GM19372 (cell line): ENCODE measurements at regions not wholly inside any gene's neighbourhood (a gene's known extent, or its start where the extent isn't known, plus 50 kb on each side); places are given as distances from the start of the nearest gene placed in this dataset.

Experiments used
- ATAC-seq: cut with Tn5 transposase; IDR thresholded peaks from one replicate; pipeline ENCODE4 v1.9.1; 2021; ENCODE audit warnings: mild to moderate bottlenecking, low read depth, moderate library complexity; ENCODE audit not compliant: unreplicated experiment

- no peak for ATAC-seq
Observed at GRCh38 chr4:140250989-140251552, 97.1 kb upstream of the MAML3 start.

GRCh38 chr4:140249351-140249750 lies 95.4 kb upstream of the MAML3 start:
- no peak for ATAC-seq

- no peak for ATAC-seq
Observed at GRCh38 chr4:140247237-140247636, 93.3 kb upstream of the MAML3 start.

- no peak for ATAC-seq
Observed at GRCh38 chr4:140246216-140246615, 92.2 kb upstream of the MAML3 start.

GRCh38 chr4:140244328-140244727 lies 90.3 kb upstream of the MAML3 start:
- no peak for ATAC-seq

GRCh38 chr4:140243278-140243753 lies 89.3 kb upstream of the MAML3 start:
- ATAC-seq, result peak; percentile 64

DNA sequence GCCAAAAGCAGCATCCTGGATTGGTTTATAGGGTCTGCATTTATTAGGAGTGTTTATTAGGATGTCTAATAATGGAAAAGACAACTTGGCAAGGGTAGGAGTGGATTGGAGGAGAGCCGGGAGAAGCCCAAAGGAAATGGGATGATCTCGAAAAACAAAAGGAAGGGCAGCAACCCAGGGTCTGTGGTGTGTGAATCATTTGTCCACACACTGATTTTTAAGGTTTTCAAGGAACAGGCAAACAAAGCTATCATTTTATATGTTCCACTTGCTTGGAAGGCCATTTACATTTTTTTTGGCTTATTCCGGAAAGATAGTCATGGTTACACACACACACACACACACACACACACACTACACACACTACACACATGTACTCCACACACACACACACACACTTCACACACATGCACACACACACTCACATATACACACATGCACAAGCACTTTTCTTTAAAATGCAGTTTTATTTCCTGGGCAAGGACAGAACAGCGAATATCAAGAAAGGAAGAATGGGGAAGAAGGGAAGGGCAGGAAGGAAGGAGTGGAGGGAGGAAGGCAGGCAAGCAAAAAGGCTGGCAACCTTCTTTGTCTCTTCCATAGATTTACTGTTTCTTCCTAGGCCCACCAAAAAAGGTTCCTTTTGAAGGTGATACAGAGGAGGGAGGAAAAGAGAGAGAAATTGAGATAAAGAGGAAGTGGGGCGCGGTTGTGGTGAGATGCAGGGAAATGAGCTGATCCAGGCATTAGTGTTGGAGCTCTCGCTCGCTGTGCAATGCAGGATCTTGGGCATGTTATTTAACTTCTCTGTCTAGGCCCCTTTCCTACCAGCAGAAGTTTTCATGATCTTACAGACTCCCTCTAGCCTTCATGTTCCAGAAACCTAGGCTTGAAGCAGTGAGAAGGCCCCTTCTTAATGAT lies 88.6 kb upstream of the MAML3 start:
- peak; percentile 50 for ATAC-seq

GRCh38 chr4:140240237-140240636 lies 86.3 kb upstream of the MAML3 start:
- ATAC-seq, result no peak

GRCh38 chr4:140239311-140239710 lies 85.3 kb upstream of the MAML3 start:
- ATAC-seq, result no peak

DNA sequence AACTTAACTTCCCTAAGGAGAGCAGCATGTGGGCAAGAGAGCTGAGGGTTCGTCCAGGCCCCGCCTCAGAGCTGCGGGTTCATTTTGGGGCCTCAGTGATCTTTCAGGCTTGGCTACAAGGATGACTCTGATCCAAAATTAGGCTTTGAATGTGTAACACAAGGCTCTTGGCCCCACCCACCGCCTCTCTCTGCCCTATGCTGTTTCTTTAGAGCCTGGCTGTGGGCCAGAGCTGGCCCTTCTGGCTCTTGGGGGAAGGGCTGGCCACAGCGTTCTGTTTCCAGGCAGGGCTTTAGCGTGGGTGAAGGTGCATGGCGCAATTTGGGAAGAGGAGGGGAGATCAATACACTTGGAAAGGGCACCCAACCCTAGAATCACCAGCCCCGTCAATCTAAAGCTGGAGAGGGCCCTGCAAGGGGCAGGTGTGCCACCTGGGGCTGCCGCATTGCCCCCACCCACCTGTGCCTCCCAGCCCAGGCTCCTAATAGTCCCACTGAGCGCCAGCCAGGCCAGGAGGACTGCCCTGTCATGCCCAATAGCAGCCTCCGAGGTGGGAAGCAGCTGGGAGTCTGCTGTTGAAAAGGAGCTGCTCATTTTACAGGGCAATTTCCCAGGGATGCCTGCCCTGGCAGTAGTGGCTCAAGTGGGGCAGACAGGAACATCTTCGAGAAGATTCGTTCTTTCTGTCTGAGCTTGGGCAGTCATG lies 84.5 kb upstream of the MAML3 start:
- no peak for ATAC-seq

GRCh38 chr4:140237616-140238350 lies 83.8 kb upstream of the MAML3 start:
- no peak for ATAC-seq

DNA sequence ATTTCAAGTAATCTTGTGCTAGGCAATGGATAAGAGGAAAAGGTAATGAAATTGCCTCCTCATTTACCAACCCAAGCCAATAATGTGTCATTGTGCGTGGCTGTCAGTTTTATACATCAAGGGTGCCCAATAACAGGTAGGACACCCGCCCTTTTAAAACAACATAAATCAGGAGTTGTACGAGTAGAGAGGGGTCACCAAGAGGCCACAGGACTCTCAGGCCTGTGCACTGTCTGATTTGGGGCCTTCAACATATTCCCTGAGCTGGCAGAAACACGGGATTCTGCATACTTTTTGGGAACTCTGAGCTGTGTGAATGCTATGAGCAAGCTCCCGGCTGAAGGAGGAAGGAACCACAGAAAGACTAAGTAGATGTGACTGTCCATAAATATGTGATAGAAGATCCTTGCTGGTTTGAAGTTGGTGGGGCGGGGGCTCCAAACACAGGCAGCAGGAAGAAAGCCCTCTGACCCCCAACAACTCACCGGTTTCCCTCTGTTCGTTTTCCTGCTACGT lies 82.7 kb upstream of the MAML3 start:
- no peak for ATAC-seq

DNA sequence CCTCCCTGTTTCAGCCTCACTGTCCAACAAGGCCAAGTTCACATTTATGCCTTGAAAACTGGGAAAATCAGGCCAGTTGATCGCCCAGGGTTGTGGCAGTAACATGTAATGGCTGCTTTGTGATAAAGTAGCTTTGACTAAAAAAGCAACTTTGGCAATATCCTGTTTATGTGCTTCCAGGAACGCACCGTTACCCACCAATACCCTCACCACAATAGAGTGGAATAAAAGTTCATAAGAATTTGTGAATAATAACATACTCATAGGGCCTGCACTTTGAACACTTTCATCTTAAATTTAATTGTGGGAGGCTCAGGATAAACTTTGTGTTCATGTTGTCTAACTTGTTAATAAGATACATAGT lies 80.7 kb upstream of the MAML3 start:
- no peak for ATAC-seq

DNA sequence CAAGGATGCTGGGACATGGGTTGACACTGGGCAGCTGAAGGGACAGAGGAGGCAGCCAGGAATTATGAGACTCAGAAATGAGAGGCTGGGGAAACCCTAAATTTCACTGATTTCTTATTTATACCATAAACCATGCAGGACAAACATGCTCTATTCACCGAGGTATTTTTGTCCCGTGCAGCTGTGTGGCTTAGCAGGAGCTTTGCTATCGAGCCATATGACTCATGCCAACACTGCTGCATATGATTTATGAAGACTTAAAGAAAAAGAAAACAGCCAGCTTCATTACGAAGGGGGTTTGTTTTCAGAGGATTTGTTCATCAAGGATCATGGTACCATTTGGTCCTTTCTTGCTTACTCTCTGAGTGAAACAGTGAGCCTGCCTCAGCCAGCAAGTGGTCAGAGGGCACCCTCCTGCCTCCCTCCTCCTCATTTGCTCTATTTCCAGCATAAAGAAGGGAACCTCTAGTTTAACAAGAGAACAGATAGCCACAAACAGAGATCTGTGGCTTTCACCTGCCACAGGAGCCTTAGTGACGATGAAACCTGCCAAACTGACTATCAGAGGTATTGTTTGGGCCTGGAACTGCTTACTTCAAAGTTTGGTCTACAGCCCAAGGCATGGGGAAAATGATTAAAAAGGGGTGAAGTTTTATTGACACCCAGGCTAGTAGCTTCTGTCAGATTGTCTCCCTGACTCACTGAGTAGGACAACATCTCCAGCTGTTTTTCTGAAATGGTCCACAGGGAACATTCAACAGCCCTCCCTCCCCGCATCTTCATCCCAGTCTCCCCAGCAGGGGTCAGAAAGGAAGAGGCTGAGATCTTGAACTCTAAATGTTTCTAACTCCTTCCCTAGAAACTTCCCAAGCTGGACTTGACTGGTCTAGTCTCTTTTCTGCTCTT lies 80.1 kb upstream of the MAML3 start:
- ATAC-seq, result no peak

GRCh38 chr4:140229881-140230280 lies 75.9 kb upstream of the MAML3 start:
- no peak for ATAC-seq

- no peak for ATAC-seq
Observed at GRCh38 chr4:140227286-140227685, 73.3 kb upstream of the MAML3 start.

- ATAC-seq, result no peak
Observed at GRCh38 chr4:140223056-140223810, 69.2 kb upstream of the MAML3 start.

- no peak for ATAC-seq
Observed at GRCh38 chr4:140222171-140222570, 68.2 kb upstream of the MAML3 start.

DNA sequence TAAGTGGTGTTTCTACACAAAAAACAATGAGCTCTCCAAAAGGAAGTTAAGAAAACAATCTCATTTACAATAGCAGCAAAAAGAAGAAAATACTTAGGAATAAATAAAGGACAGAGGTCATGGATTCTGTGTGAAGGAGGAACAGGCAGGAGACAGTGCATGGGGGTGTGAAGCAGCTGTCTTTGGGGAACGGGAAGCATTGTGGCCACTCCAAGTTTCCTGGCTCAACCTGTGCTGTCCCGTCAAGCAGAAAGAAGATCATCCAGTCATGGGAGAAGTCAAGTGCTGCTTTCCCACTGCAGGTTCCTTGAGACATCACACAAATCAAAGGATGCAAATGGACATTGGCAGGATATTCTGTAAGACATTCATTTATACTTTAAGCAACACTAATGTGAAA lies 66.1 kb upstream of the MAML3 start:
- ATAC-seq, result no peak
